ENCODE measurements at regions not wholly inside any gene's neighbourhood (a gene's known extent, or its start where the extent isn't known, plus 50 kb on each side); places are given as distances from the start of the nearest gene placed in this dataset.

DNA sequence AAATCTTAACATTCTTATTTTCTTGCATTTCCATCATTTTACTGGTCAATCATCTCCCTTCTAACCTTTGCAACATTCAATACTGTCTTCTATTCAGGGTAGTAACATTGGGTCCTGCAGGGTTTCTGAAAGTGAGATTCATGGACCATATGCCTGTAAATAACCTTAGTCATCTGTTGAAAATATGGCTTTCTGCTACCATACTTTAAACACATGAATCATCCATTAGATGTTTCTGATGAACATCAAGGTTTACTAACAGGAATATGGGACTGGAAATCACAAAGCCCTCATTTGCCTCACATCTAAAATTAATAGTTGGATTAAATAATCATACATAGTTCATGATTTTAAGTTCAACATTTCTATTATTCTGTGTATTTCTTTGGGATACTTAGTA is 475.9 kb upstream of the MARCKS start:
- Histone ChIP-seq H3K9ac (ENCODE audit: low read depth in 1 of 2, low read length in 2 of 2) (no peak overlapping the region), H3K36me3 (ENCODE audit: control insufficient read depth in 4 of 4, insufficient read depth in 3 of 4, low read depth in 1 of 4, low read length in 3 of 4) (no peaks in the 10 kb centered on the region), H3K4me3 (ENCODE audit: low read depth in 1 of 3, low read length in 3 of 3) (no peak overlapping the region), H3K9me3 (ENCODE audit: control insufficient read depth in 4 of 4, low read length in 3 of 4) (no peaks in the 10 kb centered on the region), H3K27me3 (ENCODE audit: control insufficient read depth in 4 of 4, insufficient read depth in 4 of 4, low read length in 3 of 4) (no peaks in the 10 kb centered on the region), H3K27ac (ENCODE audit: low read depth in 1 of 2, low read length in 2 of 2) (no peak overlapping the region), H3K4me1 (ENCODE audit: control insufficient read depth in 4 of 4, insufficient read depth in 4 of 4, low read length in 3 of 4) (no peaks in the 10 kb centered on the region)
- DNase-seq (ENCODE audit: low spot score), result no peak
- TF ChIP-seq RXRA (IDR thresholded peaks at IDR 0.05), result no peak
- no peak for TF ChIP-seq MAX (IDR thresholded peaks at IDR 0.05)
- no peak for TF ChIP-seq ATF3 (IDR thresholded peaks at IDR 0.05)
- no peak for TF ChIP-seq FOXA2 (IDR thresholded peaks at IDR 0.05)
- TF ChIP-seq SP1 (IDR thresholded peaks at IDR 0.05), result no peak
- TF ChIP-seq GABPA (IDR thresholded peaks at IDR 0.05 in 1 of 2, conservative IDR thresholded peaks at IDR 0.05 in 1 of 2), result no peak
- no peak for TF ChIP-seq TAF1 (conservative IDR thresholded peaks at IDR 0.05)
- no peak for TF ChIP-seq HNF4G (IDR thresholded peaks at IDR 0.05)
- TF ChIP-seq ZBTB33 (IDR thresholded peaks at IDR 0.05), result no peak
- no peak for TF ChIP-seq YY1 (IDR thresholded peaks at IDR 0.05)
- TF ChIP-seq EGR1 (IDR thresholded peaks at IDR 0.05; ENCODE audit: low read depth in 2 of 2), result no peak
- no peak for TF ChIP-seq FOXA1 (IDR thresholded peaks at IDR 0.05)

DNA sequence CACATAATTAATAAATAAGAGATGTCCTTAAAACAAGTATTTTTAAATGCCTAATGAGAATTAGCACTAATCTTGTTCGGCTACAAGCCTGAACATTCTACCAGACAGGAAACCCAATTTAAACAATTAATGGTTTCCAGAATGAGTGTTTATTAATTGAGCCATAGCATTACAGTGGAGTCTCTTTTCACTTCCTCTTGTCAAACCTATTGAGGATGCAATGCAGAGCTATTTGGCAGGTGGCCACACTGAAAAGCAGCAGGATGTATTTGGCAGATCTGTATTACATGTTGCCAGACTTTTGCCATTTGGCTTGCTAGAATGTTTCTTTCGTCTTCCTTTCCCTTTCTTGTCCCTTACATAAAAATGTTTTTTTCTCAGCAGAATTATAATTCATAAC is 475.2 kb upstream of the MARCKS start:
- Histone ChIP-seq H3K36me3 (ENCODE audit: control insufficient read depth in 4 of 4, insufficient read depth in 3 of 4, low read depth in 1 of 4, low read length in 3 of 4) (no peaks in the 10 kb centered on the region), H3K4me1 (ENCODE audit: control insufficient read depth in 4 of 4, insufficient read depth in 4 of 4, low read length in 3 of 4) (no peaks in the 10 kb centered on the region), H3K4me3 (ENCODE audit: low read depth in 1 of 3, low read length in 3 of 3) (no peak overlapping the region), H3K9ac (ENCODE audit: low read depth in 1 of 2, low read length in 2 of 2) (no peak overlapping the region), H3K27ac (ENCODE audit: low read depth in 1 of 2, low read length in 2 of 2) (no peak overlapping the region), H3K27me3 (ENCODE audit: control insufficient read depth in 4 of 4, insufficient read depth in 4 of 4, low read length in 3 of 4) (no peaks in the 10 kb centered on the region), H3K9me3 (ENCODE audit: control insufficient read depth in 4 of 4, low read length in 3 of 4) (no peaks in the 10 kb centered on the region)
- no peak for DNase-seq (ENCODE audit: low spot score)
- no peak for TF ChIP-seq EGR1 (IDR thresholded peaks at IDR 0.05; ENCODE audit: low read depth in 2 of 2)
- TF ChIP-seq, protein P1, sequence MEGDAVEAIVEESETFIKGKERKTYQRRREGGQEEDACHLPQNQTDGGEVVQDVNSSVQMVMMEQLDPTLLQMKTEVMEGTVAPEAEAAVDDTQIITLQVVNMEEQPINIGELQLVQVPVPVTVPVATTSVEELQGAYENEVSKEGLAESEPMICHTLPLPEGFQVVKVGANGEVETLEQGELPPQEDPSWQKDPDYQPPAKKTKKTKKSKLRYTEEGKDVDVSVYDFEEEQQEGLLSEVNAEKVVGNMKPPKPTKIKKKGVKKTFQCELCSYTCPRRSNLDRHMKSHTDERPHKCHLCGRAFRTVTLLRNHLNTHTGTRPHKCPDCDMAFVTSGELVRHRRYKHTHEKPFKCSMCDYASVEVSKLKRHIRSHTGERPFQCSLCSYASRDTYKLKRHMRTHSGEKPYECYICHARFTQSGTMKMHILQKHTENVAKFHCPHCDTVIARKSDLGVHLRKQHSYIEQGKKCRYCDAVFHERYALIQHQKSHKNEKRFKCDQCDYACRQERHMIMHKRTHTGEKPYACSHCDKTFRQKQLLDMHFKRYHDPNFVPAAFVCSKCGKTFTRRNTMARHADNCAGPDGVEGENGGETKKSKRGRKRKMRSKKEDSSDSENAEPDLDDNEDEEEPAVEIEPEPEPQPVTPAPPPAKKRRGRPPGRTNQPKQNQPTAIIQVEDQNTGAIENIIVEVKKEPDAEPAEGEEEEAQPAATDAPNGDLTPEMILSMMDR (IDR thresholded peaks at IDR 0.05; ENCODE audit: low read depth, low read length, missing input control), result no peak
- TF ChIP-seq ATF3 (IDR thresholded peaks at IDR 0.05), result no peak
- TF ChIP-seq GABPA (IDR thresholded peaks at IDR 0.05 in 1 of 2, conservative IDR thresholded peaks at IDR 0.05 in 1 of 2), result no peak
- TF ChIP-seq NR2F2 (IDR thresholded peaks at IDR 0.05), result no peak
- no peak for TF ChIP-seq HNF4A (conservative IDR thresholded peaks at IDR 0.05)
- TF ChIP-seq YY1 (IDR thresholded peaks at IDR 0.05), result no peak
- TF ChIP-seq TAF1 (conservative IDR thresholded peaks at IDR 0.05), result no peak
- TF ChIP-seq JUND (IDR thresholded peaks at IDR 0.05), result no peak
- no peak for TF ChIP-seq HNF4G (IDR thresholded peaks at IDR 0.05)
- no peak for TF ChIP-seq RXRA (IDR thresholded peaks at IDR 0.05)
- no peak for TF ChIP-seq RAD21 (IDR thresholded peaks at IDR 0.05)
- no peak for TF ChIP-seq FOXA1 (IDR thresholded peaks at IDR 0.05)
- no peak for TF ChIP-seq MAX (IDR thresholded peaks at IDR 0.05)
- TF ChIP-seq ZBTB33 (IDR thresholded peaks at IDR 0.05), result no peak
- TF ChIP-seq, protein P2, sequence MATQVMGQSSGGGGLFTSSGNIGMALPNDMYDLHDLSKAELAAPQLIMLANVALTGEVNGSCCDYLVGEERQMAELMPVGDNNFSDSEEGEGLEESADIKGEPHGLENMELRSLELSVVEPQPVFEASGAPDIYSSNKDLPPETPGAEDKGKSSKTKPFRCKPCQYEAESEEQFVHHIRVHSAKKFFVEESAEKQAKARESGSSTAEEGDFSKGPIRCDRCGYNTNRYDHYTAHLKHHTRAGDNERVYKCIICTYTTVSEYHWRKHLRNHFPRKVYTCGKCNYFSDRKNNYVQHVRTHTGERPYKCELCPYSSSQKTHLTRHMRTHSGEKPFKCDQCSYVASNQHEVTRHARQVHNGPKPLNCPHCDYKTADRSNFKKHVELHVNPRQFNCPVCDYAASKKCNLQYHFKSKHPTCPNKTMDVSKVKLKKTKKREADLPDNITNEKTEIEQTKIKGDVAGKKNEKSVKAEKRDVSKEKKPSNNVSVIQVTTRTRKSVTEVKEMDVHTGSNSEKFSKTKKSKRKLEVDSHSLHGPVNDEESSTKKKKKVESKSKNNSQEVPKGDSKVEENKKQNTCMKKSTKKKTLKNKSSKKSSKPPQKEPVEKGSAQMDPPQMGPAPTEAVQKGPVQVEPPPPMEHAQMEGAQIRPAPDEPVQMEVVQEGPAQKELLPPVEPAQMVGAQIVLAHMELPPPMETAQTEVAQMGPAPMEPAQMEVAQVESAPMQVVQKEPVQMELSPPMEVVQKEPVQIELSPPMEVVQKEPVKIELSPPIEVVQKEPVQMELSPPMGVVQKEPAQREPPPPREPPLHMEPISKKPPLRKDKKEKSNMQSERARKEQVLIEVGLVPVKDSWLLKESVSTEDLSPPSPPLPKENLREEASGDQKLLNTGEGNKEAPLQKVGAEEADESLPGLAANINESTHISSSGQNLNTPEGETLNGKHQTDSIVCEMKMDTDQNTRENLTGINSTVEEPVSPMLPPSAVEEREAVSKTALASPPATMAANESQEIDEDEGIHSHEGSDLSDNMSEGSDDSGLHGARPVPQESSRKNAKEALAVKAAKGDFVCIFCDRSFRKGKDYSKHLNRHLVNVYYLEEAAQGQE (IDR thresholded peaks at IDR 0.05), result no peak
- TF ChIP-seq SP1 (IDR thresholded peaks at IDR 0.05), result no peak
- TF ChIP-seq FOXA2 (IDR thresholded peaks at IDR 0.05), result no peak
- 66% methylated on average over 2 of the region's 2 CpGs for WGBS
